Liver (tissue), 8 donors: ENCODE measurements at regions not wholly inside any gene's neighbourhood (a gene's known extent, or its start where the extent isn't known, plus 50 kb on each side); places are given as distances from the start of the nearest gene placed in this dataset.

ENCODE experiments used
- DNase-seq: peaks from one replicate; pipeline ENCODE4 v3.0.0-alpha.2; 2017; ENCODE audit warnings: low spot score
- H3K27ac ChIP-seq, 2 donors: one replicate each; pipeline ENCODE4 v1.7.0; 2013; ENCODE audit warnings: inconsistent platforms in 2 of 2, low read length in 2 of 2, control low read depth in 1 of 2, low read depth in 1 of 2, mild to moderate bottlenecking in 1 of 2
- H3K27me3 ChIP-seq, 4 donors: one replicate each; pipeline versions ENCODE4 v1.6.1 to v1.7.0; 2013; ENCODE audit warnings: low read length in 3 of 4, inconsistent platforms in 1 of 4, mild to moderate bottlenecking in 1 of 4, moderate library complexity in 1 of 4; ENCODE audit not compliant: control insufficient read depth in 4 of 4, insufficient read depth in 4 of 4
- H3K36me3 ChIP-seq, 4 donors: one replicate each; pipeline versions ENCODE4 v1.6.1 to v1.7.0; 2013; ENCODE audit warnings: low read length in 3 of 4, mild to moderate bottlenecking in 3 of 4, low read depth in 1 of 4, moderate library complexity in 1 of 4; ENCODE audit not compliant: control insufficient read depth in 4 of 4, insufficient read depth in 3 of 4
- H3K4me1 ChIP-seq, 4 donors: one replicate each; pipeline versions ENCODE4 v1.6.1 to v1.7.0; 2013; ENCODE audit warnings: low read length in 3 of 4, mild to moderate bottlenecking in 3 of 4, moderate library complexity in 1 of 4; ENCODE audit not compliant: control insufficient read depth in 4 of 4, insufficient read depth in 4 of 4
- H3K4me3 ChIP-seq, 3 donors: one replicate each; pipeline versions ENCODE4 v1.6.1 to v1.7.0; 2013; ENCODE audit warnings: low read length in 3 of 3, control low read depth in 1 of 3, low read depth in 1 of 3, mild to moderate bottlenecking in 1 of 3
- H3K9ac ChIP-seq, 2 donors: one replicate each; pipeline ENCODE4 v1.7.0; 2013; ENCODE audit warnings: low read length in 2 of 2, mild to moderate bottlenecking in 2 of 2, moderate library complexity in 2 of 2, control low read depth in 1 of 2, low read depth in 1 of 2
- H3K9me3 ChIP-seq, 4 donors: one replicate each; pipeline versions ENCODE4 v1.6.1 to v1.7.0; 2013; ENCODE audit warnings: low read length in 3 of 4; ENCODE audit not compliant: control insufficient read depth in 4 of 4
- EGR1 ChIP-seq, 2 donors: IDR thresholded peaks; 2 replicates each; pipeline ENCODE4 v1.6.1; 2016 to 2018; ENCODE audit warnings: antibody characterized with exemption in 2 of 2, low read depth in 2 of 2
- FOXA1 ChIP-seq: IDR thresholded peaks from 2 replicates; pipeline ENCODE4 v1.6.1; 2016; ENCODE audit warnings: antibody characterized with exemption
- FOXA2 ChIP-seq: IDR thresholded peaks from 2 replicates; pipeline ENCODE4 v1.6.1; 2016; ENCODE audit warnings: antibody characterized with exemption
- GABPA ChIP-seq, 2 donors: IDR thresholded peaks in 1 of 2; conservative IDR thresholded peaks in 1 of 2; 2 replicates each; pipeline ENCODE4 v1.6.1; 2016; ENCODE audit warnings: antibody characterized with exemption in 2 of 2, mild to moderate bottlenecking in 1 of 2, moderate library complexity in 1 of 2
- HNF4A ChIP-seq, 2 donors: conservative IDR thresholded peaks; 2 replicates each; pipeline ENCODE4 v1.6.1; 2016; ENCODE audit warnings: antibody characterized with exemption in 2 of 2, mild to moderate bottlenecking in 2 of 2
- HNF4G ChIP-seq: IDR thresholded peaks from 2 replicates; pipeline ENCODE4 v1.6.1; 2016; ENCODE audit warnings: antibody characterized with exemption
- JUND ChIP-seq, 2 donors: IDR thresholded peaks; 2 replicates each; pipeline ENCODE4 v1.6.1; 2016; ENCODE audit warnings: antibody characterized with exemption in 2 of 2
- NR2F2 ChIP-seq: IDR thresholded peaks from 2 replicates; pipeline ENCODE4 v1.6.1; 2016; ENCODE audit warnings: antibody characterized with exemption
- RAD21 ChIP-seq, 2 donors: IDR thresholded peaks; 2 replicates each; pipeline ENCODE4 v1.6.1; 2016; ENCODE audit warnings: antibody characterized with exemption in 2 of 2, mild to moderate bottlenecking in 2 of 2
- RXRA ChIP-seq, 2 donors: IDR thresholded peaks; 2 replicates each; pipeline ENCODE4 v1.6.1; 2017 to 2018; ENCODE audit warnings: antibody characterized with exemption in 2 of 2, mild to moderate bottlenecking in 1 of 2
- SP1 ChIP-seq: IDR thresholded peaks from 2 replicates; pipeline ENCODE4 v1.6.1; 2018; ENCODE audit warnings: antibody characterized with exemption, mild to moderate bottlenecking
- TAF1 ChIP-seq: conservative IDR thresholded peaks from 2 replicates; pipeline ENCODE4 v1.6.1; 2016; ENCODE audit warnings: antibody characterized with exemption, mild to moderate bottlenecking
- YY1 ChIP-seq: IDR thresholded peaks from 2 replicates; pipeline ENCODE4 v1.6.1; 2016; ENCODE audit warnings: antibody characterized with exemption, mild to moderate bottlenecking
- WGBS: extraction: QIAGEN DNeasy Blood & Tissue Kit; methylation state at CpG from one replicate; pipeline ENCODE4 v1.1.7; 2013; 5-methylcytosine and 5-hydroxymethylcytosine counted together
- TF ChIP-seq, protein P1 (sequence below): IDR thresholded peaks from 2 replicates; pipeline ENCODE4 v1.6.1; 2016; ENCODE audit warnings: antibody characterized with exemption, mild to moderate bottlenecking
- TF ChIP-seq, protein P2 (sequence below): IDR thresholded peaks from 2 replicates; pipeline ENCODE4 v1.6.1; 2016; ENCODE audit warnings: antibody characterized with exemption
- TF ChIP-seq, protein P3 (sequence below): IDR thresholded peaks from 2 replicates; pipeline ENCODE4 v1.6.1; 2016; ENCODE audit warnings: antibody characterized with exemption
- TF ChIP-seq, protein P4 (sequence below): IDR thresholded peaks from 2 replicates; pipeline ENCODE4 v1.6.1; 2016; ENCODE audit warnings: antibody characterized with exemption
- TF ChIP-seq, protein P5 (sequence below): fragments of 150-350 bp; IDR thresholded peaks from 2 replicates; pipeline ENCODE4 v1.5.1; 2017; ENCODE audit warnings: improper control_type of control experiment, low read depth, low read length; ENCODE audit not compliant: missing input control
- donor health status: healthy.
- donor health status: healthy.
- donor health status: healthy.
- donor health status: healthy.
- donor health status: healthy.

DNA sequence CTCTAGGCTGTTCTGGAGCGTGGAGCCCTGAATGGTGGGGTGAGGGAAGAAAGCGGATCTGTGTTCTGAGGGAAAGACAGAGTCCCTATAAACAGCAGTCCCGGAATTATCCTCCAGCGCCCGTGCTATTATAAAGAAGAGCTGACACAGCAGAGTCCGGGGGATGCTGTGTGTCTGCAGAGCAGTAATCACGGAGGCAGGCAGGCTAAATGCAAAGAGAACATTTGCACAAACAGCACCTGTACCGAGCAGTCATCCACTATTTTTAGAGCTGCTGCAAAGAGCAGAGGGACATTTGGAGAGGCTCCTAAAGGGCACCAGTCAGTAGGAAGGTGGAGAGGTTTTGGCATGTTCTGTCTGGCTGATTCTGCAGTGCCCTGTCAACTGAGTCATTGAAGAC lies 293.8 kb upstream of the SLC14A2 start:
- no peak overlapping the region for H3K9ac ChIP-seq
- WGBS = 78% methylated on average over 8 of the region's 8 CpGs
- H3K9me3 ChIP-seq = no peaks in the 10 kb centered on the region
- peaks cover 8 to 52% (median 36%) of the 10 kb centered on the region in 4 donors for H3K4me1 ChIP-seq
- no peak overlapping the region for H3K4me3 ChIP-seq
- DNase-seq = no peak
- no peaks in the 10 kb centered on the region for H3K36me3 ChIP-seq
- peak overlapping the region; percentile 22 to 51 for H3K27ac ChIP-seq
- no peaks in the 10 kb centered on the region for H3K27me3 ChIP-seq
- TF ChIP-seq HNF4A (conservative IDR thresholded peaks at IDR 0.05) (peak in 1 of 2 donors; percentile 5), RAD21 (IDR thresholded peaks at IDR 0.05) (peak in 1 of 2 donors; percentile 7), JUND (IDR thresholded peaks at IDR 0.05) (no peak)

DNA sequence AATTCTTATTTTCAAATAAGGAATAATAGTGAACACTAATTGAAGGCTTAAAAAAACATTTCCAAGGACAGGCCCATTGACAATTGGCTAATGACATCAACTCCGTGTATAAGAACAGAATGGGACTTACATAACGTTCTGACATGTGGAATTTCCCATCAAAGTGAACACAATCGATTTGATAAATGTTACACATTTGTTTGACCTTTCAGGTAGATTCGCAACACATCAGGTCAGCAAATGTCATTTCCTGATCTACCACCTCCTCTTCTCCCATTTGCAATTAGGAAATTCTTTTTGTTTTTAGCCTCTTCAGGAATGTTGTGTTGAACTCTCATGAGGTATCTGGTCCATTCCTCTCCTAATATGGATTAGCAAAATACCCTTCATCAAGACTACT lies 292.9 kb upstream of the SLC14A2 start:
- Histone ChIP-seq H3K27me3 (no peaks in the 10 kb centered on the region), H3K27ac (peak overlapping the region in 1 of 2 donors; percentile 47), H3K9me3 (no peaks in the 10 kb centered on the region), H3K36me3 (no peaks in the 10 kb centered on the region), H3K4me1 (peaks cover 10 to 54% (median 36%) of the 10 kb centered on the region in 4 donors), H3K4me3 (no peak overlapping the region), H3K9ac (no peak overlapping the region)
- TF ChIP-seq, protein P1, sequence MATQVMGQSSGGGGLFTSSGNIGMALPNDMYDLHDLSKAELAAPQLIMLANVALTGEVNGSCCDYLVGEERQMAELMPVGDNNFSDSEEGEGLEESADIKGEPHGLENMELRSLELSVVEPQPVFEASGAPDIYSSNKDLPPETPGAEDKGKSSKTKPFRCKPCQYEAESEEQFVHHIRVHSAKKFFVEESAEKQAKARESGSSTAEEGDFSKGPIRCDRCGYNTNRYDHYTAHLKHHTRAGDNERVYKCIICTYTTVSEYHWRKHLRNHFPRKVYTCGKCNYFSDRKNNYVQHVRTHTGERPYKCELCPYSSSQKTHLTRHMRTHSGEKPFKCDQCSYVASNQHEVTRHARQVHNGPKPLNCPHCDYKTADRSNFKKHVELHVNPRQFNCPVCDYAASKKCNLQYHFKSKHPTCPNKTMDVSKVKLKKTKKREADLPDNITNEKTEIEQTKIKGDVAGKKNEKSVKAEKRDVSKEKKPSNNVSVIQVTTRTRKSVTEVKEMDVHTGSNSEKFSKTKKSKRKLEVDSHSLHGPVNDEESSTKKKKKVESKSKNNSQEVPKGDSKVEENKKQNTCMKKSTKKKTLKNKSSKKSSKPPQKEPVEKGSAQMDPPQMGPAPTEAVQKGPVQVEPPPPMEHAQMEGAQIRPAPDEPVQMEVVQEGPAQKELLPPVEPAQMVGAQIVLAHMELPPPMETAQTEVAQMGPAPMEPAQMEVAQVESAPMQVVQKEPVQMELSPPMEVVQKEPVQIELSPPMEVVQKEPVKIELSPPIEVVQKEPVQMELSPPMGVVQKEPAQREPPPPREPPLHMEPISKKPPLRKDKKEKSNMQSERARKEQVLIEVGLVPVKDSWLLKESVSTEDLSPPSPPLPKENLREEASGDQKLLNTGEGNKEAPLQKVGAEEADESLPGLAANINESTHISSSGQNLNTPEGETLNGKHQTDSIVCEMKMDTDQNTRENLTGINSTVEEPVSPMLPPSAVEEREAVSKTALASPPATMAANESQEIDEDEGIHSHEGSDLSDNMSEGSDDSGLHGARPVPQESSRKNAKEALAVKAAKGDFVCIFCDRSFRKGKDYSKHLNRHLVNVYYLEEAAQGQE = peak; percentile 48
- TF ChIP-seq, protein P2, sequence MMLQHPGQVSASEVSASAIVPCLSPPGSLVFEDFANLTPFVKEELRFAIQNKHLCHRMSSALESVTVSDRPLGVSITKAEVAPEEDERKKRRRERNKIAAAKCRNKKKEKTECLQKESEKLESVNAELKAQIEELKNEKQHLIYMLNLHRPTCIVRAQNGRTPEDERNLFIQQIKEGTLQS = peak; percentile 44
- peak; percentile 34 to 38 for TF ChIP-seq RAD21 (IDR thresholded peaks at IDR 0.05)
- peak; percentile 29 to 87 for TF ChIP-seq EGR1 (IDR thresholded peaks at IDR 0.05; ENCODE audit: low read depth in 2 of 2)
- peak; percentile 93 to 97 for TF ChIP-seq RXRA (IDR thresholded peaks at IDR 0.05)
- TF ChIP-seq, protein P3, sequence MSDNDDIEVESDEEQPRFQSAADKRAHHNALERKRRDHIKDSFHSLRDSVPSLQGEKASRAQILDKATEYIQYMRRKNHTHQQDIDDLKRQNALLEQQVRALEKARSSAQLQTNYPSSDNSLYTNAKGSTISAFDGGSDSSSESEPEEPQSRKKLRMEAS = peak; percentile 59
- no peak for TF ChIP-seq FOXA2
- TF ChIP-seq GABPA (IDR thresholded peaks at IDR 0.05 in 1 of 2, conservative IDR thresholded peaks at IDR 0.05 in 1 of 2) = no peak
- TF ChIP-seq NR2F2 = peak; percentile 79
- TF ChIP-seq SP1 = peak; percentile 84
- peak in 1 of 2 donors; percentile 74 for TF ChIP-seq JUND (IDR thresholded peaks at IDR 0.05)
- TF ChIP-seq TAF1 = no peak
- TF ChIP-seq YY1 = peak; percentile 63
- TF ChIP-seq, protein P4, sequence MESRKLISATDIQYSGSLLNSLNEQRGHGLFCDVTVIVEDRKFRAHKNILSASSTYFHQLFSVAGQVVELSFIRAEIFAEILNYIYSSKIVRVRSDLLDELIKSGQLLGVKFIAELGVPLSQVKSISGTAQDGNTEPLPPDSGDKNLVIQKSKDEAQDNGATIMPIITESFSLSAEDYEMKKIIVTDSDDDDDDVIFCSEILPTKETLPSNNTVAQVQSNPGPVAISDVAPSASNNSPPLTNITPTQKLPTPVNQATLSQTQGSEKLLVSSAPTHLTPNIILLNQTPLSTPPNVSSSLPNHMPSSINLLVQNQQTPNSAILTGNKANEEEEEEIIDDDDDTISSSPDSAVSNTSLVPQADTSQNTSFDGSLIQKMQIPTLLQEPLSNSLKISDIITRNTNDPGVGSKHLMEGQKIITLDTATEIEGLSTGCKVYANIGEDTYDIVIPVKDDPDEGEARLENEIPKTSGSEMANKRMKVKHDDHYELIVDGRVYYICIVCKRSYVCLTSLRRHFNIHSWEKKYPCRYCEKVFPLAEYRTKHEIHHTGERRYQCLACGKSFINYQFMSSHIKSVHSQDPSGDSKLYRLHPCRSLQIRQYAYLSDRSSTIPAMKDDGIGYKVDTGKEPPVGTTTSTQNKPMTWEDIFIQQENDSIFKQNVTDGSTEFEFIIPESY = peak; percentile 64
- peak; percentile 16 for TF ChIP-seq FOXA1
- TF ChIP-seq HNF4G = no peak
- peak; percentile 59 to 75 for TF ChIP-seq HNF4A (conservative IDR thresholded peaks at IDR 0.05)
- TF ChIP-seq, protein P5, sequence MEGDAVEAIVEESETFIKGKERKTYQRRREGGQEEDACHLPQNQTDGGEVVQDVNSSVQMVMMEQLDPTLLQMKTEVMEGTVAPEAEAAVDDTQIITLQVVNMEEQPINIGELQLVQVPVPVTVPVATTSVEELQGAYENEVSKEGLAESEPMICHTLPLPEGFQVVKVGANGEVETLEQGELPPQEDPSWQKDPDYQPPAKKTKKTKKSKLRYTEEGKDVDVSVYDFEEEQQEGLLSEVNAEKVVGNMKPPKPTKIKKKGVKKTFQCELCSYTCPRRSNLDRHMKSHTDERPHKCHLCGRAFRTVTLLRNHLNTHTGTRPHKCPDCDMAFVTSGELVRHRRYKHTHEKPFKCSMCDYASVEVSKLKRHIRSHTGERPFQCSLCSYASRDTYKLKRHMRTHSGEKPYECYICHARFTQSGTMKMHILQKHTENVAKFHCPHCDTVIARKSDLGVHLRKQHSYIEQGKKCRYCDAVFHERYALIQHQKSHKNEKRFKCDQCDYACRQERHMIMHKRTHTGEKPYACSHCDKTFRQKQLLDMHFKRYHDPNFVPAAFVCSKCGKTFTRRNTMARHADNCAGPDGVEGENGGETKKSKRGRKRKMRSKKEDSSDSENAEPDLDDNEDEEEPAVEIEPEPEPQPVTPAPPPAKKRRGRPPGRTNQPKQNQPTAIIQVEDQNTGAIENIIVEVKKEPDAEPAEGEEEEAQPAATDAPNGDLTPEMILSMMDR = no peak
- DNase-seq = no peak
- 49% methylated on average over 4 of the region's 4 CpGs for WGBS
